HCT116 (cell line): ENCODE measurements at regions not wholly inside any gene's neighbourhood (a gene's known extent, or its start where the extent isn't known, plus 50 kb on each side); places are given as distances from the start of the nearest gene placed in this dataset.

ENCODE experiments used
- ATAC-seq: fragments of 200-7000 bp; cut with Tn5 transposase; 2 replicates; pipeline ENCODE4 v1.9.1; 2020; ENCODE audit warnings: mild to moderate bottlenecking, moderate library complexity
- BruUV-seq: library from RNA; stranded (reverse); fragments of 400-500 nt; replicated peaks from 2 replicates; lab custom pipeline; 2021; lab: Mats Ljungman, UMichigan
- CTCF ChIA-PET: fragments of 300-600 bp; sonication (Branson Sonifier 250); formaldehyde crosslinking; loops from one replicate; lab custom pipeline; 2021; ENCODE audit warnings: antibody characterized with exemption; lab: Charles Lee
- POLR2A ChIA-PET: fragments of 300-600, 350-600 bp; sonication (Branson Sonifier 250); formaldehyde crosslinking; loops from one replicate; lab custom pipeline; 2021; ENCODE audit warnings: antibody characterized with exemption; lab: Charles Lee
- RAD21 ChIA-PET, 2 experiments: fragments of 300-600 bp; sonication (Branson Sonifier 250); formaldehyde crosslinking; loops; one replicate each; lab custom pipeline; 2023; ENCODE audit warnings: low total read pairs in 2 of 2; ENCODE audit not compliant: uncharacterized antibody in 2 of 2, unreplicated experiment in 2 of 2, low non-redundant PET in 1 of 2; lab: Charles Lee
- DNase-seq: peaks from one replicate; pipeline ENCODE4 v3.0.0-alpha.2; 2010; ENCODE audit warnings: low read depth, low spot score
- H2AFZ ChIP-seq: fragments of 200-600 bp; shearing (Covaris generic), sonication (generic); 2 replicates; pipeline ENCODE4 v1.6.1; 2017; ENCODE audit warnings: low read depth, mixed run types, mixed read lengths, antibody characterized with exemption, low read length; ENCODE audit not compliant: poor library complexity, severe bottlenecking
- H3K27ac ChIP-seq: 2 replicates; pipeline ENCODE4 v1.5.1; 2012; ENCODE audit warnings: low read depth, low read length
- H3K27me3 ChIP-seq: fragments of 200-600 bp; sonication (generic); 2 replicates; pipeline ENCODE4 v1.6.1; 2016; ENCODE audit warnings: mixed run types, low read length, mixed read lengths; ENCODE audit not compliant: insufficient read depth
- H3K36me3 ChIP-seq, 2 experiments: fragments of 200-500 bp in 1 of 2; fragments of 200-600 bp in 1 of 2; sonication (Bioruptor generic) in 1 of 2; sonication (generic) in 1 of 2; 2 replicates each; pipeline versions ENCODE4 v1.5.1 to v1.6.1; 2014 to 2016; ENCODE audit warnings: low read length in 2 of 2, inconsistent platforms in 1 of 2, mixed read lengths in 1 of 2, mixed run types in 1 of 2; ENCODE audit not compliant: insufficient read depth in 2 of 2, control insufficient read depth in 1 of 2
- H3K4me1 ChIP-seq, 2 experiments: fragments of 200-600 bp in 1 of 2; sonication (generic) in 1 of 2; 2 replicates each; pipeline versions ENCODE4 v1.5.1 to v1.6.1; 2012 to 2017; ENCODE audit warnings: low read length in 2 of 2, inconsistent platforms in 1 of 2, mild to moderate bottlenecking in 1 of 2, mixed read lengths in 1 of 2, mixed run types in 1 of 2, moderate library complexity in 1 of 2; ENCODE audit not compliant: insufficient read depth in 2 of 2, control insufficient read depth in 1 of 2
- H3K4me2 ChIP-seq: fragments of 200-600 bp; sonication (generic); 2 replicates; pipeline ENCODE4 v1.6.1; 2017; ENCODE audit warnings: mixed run types, low read length, mixed read lengths
- H3K4me3 ChIP-seq, 2 experiments: fragments of 200-600 bp in 1 of 2; sonication (generic) in 1 of 2; replicated peaks in 1 of 2; 2 replicates each; pipeline ENCODE4 v1.5.1; 2011 to 2016; ENCODE audit warnings: low read length in 2 of 2, control low read depth in 1 of 2, low read depth in 1 of 2, mild to moderate bottlenecking in 1 of 2, mixed read lengths in 1 of 2, mixed run types in 1 of 2
- H3K79me2 ChIP-seq: fragments of 200-600 bp; sonication (generic); 2 replicates; pipeline ENCODE4 v1.6.1; 2017; ENCODE audit warnings: mild to moderate bottlenecking, mixed run types, low read length, moderate library complexity, mixed read lengths; ENCODE audit not compliant: insufficient read depth
- H3K9ac ChIP-seq: fragments of 200-600 bp; sonication (generic); 2 replicates; pipeline ENCODE4 v1.6.1; 2016; ENCODE audit warnings: low read length, mixed read lengths
- H3K9me2 ChIP-seq: fragments of 200-600 bp; sonication (generic), shearing (Covaris generic); 2 replicates; pipeline ENCODE4 v1.6.1; 2017; ENCODE audit warnings: mixed run types, mild to moderate bottlenecking, moderate library complexity; ENCODE audit not compliant: insufficient read depth
- H3K9me3 ChIP-seq, 2 experiments: fragments of 200-500 bp in 1 of 2; fragments of 200-600 bp in 1 of 2; sonication (Bioruptor generic) in 1 of 2; sonication (generic) in 1 of 2; 2 replicates each; pipeline ENCODE4 v1.6.1; 2014 to 2017; ENCODE audit warnings: low read length in 2 of 2, mixed read lengths in 2 of 2, inconsistent platforms in 1 of 2, low read depth in 1 of 2, mild to moderate bottlenecking in 1 of 2, mixed run types in 1 of 2, moderate library complexity in 1 of 2; ENCODE audit not compliant: control insufficient read depth in 1 of 2, insufficient read depth in 1 of 2
- H4K20me1 ChIP-seq: fragments of 200-600 bp; sonication (generic), shearing (Covaris generic); 2 replicates; pipeline ENCODE4 v1.6.1; 2017; ENCODE audit warnings: mixed run types, mild to moderate bottlenecking, moderate library complexity; ENCODE audit not compliant: insufficient read depth
- CBX3 ChIP-seq: IDR thresholded peaks from 2 replicates; pipeline ENCODE4 v1.6.1; 2012; ENCODE audit warnings: low read depth
- CEBPB ChIP-seq: IDR thresholded peaks from 2 replicates; pipeline ENCODE4 v1.6.1; 2012; ENCODE audit warnings: low read depth
- EGR1 ChIP-seq: IDR thresholded peaks from 2 replicates; pipeline ENCODE4 v1.6.1; 2012; ENCODE audit warnings: low read depth
- ELF1 ChIP-seq: IDR thresholded peaks from 2 replicates; pipeline ENCODE4 v1.6.1; 2012; ENCODE audit warnings: low read depth, borderline replicate concordance
- EZH2 ChIP-seq: fragments of 200-600 bp; sonication (generic); IDR thresholded peaks from 2 replicates; pipeline ENCODE4 v1.6.1; 2017; ENCODE audit warnings: antibody characterized with exemption, mixed run types
- EZH2phosphoT487 ChIP-seq: fragments of 200-600 bp; IDR thresholded peaks from 2 replicates; pipeline ENCODE4 v1.6.1; 2018; ENCODE audit warnings: antibody characterized with exemption, borderline replicate concordance
- JUND ChIP-seq: IDR thresholded peaks from 2 replicates; pipeline ENCODE4 v1.6.1; 2012
- SIN3A ChIP-seq: IDR thresholded peaks from 2 replicates; pipeline ENCODE4 v1.6.1; 2012; ENCODE audit warnings: low read depth
- SP1 ChIP-seq: IDR thresholded peaks from 2 replicates; pipeline ENCODE4 v1.6.1; 2012; ENCODE audit warnings: low read depth
- SRF ChIP-seq: IDR thresholded peaks from 2 replicates; pipeline ENCODE4 v1.6.1; 2012; ENCODE audit warnings: low read depth
- TCF7L2 ChIP-seq: IDR thresholded peaks from 2 replicates; pipeline ENCODE4 v1.7.0; 2011; ENCODE audit warnings: borderline replicate concordance, inconsistent platforms; ENCODE audit not compliant: insufficient read depth, insufficient read length; ENCODE audit errors: extremely low read depth
- YY1 ChIP-seq: IDR thresholded peaks from 2 replicates; pipeline ENCODE4 v1.6.1; 2011; ENCODE audit warnings: low read length, low read depth, moderate library complexity, mild to moderate bottlenecking; ENCODE audit not compliant: insufficient replicate concordance; ENCODE audit errors: extremely low read depth
- ZFX ChIP-seq: fragments of 450-650 bp; IDR thresholded peaks from 2 replicates; pipeline ENCODE4 v1.6.1; 2017
- ZNF274 ChIP-seq: fragments of 200-500 bp; sonication (Bioruptor generic); IDR thresholded peaks from 2 replicates; pipeline ENCODE4 v1.6.1; 2014; ENCODE audit warnings: mild to moderate bottlenecking, low read depth, low read length, inconsistent platforms
- intact Hi-C: fragments of 100-400 bp; cut with micrococcal nuclease; formaldehyde crosslinking; loops from 2 replicates; pipeline ENCODE4 v1.10.0; 2022
- TF ChIP-seq, protein P1 (sequence below), 3 experiments: fragments of 200-600 bp in 1 of 3; sonication (generic) in 1 of 3; IDR thresholded peaks in 2 of 3; conservative IDR thresholded peaks in 1 of 3; 2 replicates each; pipeline ENCODE4 v1.5.1; 2012 to 2017; ENCODE audit warnings: low read depth in 2 of 3, low read length in 2 of 3, antibody characterized with exemption in 1 of 3, borderline replicate concordance in 1 of 3, control low read depth in 1 of 3, mild to moderate bottlenecking in 1 of 3, mixed read lengths in 1 of 3, mixed run types in 1 of 3, moderate library complexity in 1 of 3; ENCODE audit not compliant: insufficient read depth in 1 of 3
- TF ChIP-seq, protein P2 (sequence below): IDR thresholded peaks from 2 replicates; pipeline ENCODE4 v1.6.1; 2012; ENCODE audit warnings: low read depth
- TF ChIP-seq, protein P3 (sequence below): IDR thresholded peaks from 2 replicates; pipeline ENCODE4 v1.6.1; 2012
- TF ChIP-seq, protein P4 (sequence below): IDR thresholded peaks from 2 replicates; pipeline ENCODE4 v1.6.1; 2011; ENCODE audit warnings: mild to moderate bottlenecking, low read length, moderate library complexity; ENCODE audit not compliant: insufficient replicate concordance; ENCODE audit errors: extremely low read depth
- TF ChIP-seq, protein P5 (sequence below): IDR thresholded peaks from 2 replicates; pipeline ENCODE4 v1.6.1; 2012

DNA sequence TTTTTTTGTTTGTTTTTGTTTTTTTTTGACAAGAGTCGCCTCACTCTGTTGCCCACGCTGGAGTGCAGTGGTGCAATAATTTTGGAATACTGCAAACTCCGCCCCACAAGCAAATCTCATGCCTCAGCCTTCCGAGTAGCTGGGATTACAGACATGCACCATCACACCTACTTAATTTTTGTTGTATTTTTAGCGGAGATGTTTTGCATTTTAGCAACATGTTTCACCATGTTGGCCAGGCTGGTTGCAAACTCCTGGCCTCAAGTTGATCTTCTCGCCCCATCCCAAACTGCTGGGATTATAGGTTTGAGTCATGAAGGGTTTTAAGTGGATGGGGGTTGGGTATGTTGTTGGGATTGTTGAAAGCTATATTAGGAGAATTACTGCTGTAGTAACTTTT lies 270.9 kb upstream of the LCORL start (continued):
- TF ChIP-seq EGR1 (no peak), CEBPB (no peak), TCF7L2 (no peak), EZH2phosphoT487 (no peak), ELF1 (no peak), CBX3 (no peak), JUND (no peak), YY1 (no peak), SIN3A (no peak)
- TF ChIP-seq, protein P1, sequence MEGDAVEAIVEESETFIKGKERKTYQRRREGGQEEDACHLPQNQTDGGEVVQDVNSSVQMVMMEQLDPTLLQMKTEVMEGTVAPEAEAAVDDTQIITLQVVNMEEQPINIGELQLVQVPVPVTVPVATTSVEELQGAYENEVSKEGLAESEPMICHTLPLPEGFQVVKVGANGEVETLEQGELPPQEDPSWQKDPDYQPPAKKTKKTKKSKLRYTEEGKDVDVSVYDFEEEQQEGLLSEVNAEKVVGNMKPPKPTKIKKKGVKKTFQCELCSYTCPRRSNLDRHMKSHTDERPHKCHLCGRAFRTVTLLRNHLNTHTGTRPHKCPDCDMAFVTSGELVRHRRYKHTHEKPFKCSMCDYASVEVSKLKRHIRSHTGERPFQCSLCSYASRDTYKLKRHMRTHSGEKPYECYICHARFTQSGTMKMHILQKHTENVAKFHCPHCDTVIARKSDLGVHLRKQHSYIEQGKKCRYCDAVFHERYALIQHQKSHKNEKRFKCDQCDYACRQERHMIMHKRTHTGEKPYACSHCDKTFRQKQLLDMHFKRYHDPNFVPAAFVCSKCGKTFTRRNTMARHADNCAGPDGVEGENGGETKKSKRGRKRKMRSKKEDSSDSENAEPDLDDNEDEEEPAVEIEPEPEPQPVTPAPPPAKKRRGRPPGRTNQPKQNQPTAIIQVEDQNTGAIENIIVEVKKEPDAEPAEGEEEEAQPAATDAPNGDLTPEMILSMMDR (IDR thresholded peaks at IDR 0.05 in 2 of 3, conservative IDR thresholded peaks at IDR 0.05 in 1 of 3; ENCODE audit: borderline replicate concordance in 1 of 3, insufficient read depth in 1 of 3, low read depth in 2 of 3, low read length in 2 of 3), result no peak

DNA sequence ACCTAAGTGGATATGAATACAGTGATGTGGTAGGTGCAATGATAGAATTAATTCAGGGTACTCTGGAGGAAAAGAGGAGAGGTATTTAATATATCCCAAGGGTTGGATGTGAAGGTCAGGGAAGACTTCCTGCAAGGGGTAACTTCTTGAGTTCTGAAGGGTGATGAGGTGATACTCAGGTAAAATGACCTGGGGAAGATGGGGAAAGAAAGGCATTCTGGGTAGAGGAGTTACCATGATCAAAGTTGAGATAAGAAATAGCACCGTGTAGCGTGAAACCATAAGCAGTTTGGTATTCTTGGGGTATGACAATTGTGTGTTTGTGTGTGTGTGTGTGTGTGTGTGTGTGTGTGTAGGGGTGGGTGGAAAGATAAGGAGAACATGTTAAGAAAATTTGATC lies 270.4 kb upstream of the LCORL start:
- Histone ChIP-seq H3K79me2 (no peaks in the 10 kb centered on the region), H3K4me2 (no peak overlapping the region), H3K9me3 (no peaks in the 10 kb centered on the region), H3K9ac (no peak overlapping the region), H3K4me3 (no peak overlapping the region), H3K9me2 (no peaks in the 10 kb centered on the region), H3K36me3 (no peaks in the 10 kb centered on the region), H3K27me3 (peaks cover 3% of the 10 kb centered on the region; the same call in 1 of the 2 replicates), H3K27ac (no peak overlapping the region), H4K20me1 (no peaks in the 10 kb centered on the region), H2AFZ (no peak overlapping the region), H3K4me1 (no peaks in the 10 kb centered on the region)
- no peak for DNase-seq
- intact Hi-C loops, result no loop called here
- ChIA-PET CTCF (no interaction called here), RAD21 (no interaction called here), POLR2A (no interaction called here)
- no TSS peak for BruUV-seq
- no peak for ATAC-seq
- TF ChIP-seq ZFX (no peak), YY1 (no peak), SP1 (no peak), EGR1 (no peak), ZNF274 (no peak), CBX3 (no peak), EZH2phosphoT487 (no peak), SIN3A (no peak), ELF1 (no peak), EZH2 (no peak), CEBPB (no peak), SRF (no peak)
- TF ChIP-seq, protein P2, sequence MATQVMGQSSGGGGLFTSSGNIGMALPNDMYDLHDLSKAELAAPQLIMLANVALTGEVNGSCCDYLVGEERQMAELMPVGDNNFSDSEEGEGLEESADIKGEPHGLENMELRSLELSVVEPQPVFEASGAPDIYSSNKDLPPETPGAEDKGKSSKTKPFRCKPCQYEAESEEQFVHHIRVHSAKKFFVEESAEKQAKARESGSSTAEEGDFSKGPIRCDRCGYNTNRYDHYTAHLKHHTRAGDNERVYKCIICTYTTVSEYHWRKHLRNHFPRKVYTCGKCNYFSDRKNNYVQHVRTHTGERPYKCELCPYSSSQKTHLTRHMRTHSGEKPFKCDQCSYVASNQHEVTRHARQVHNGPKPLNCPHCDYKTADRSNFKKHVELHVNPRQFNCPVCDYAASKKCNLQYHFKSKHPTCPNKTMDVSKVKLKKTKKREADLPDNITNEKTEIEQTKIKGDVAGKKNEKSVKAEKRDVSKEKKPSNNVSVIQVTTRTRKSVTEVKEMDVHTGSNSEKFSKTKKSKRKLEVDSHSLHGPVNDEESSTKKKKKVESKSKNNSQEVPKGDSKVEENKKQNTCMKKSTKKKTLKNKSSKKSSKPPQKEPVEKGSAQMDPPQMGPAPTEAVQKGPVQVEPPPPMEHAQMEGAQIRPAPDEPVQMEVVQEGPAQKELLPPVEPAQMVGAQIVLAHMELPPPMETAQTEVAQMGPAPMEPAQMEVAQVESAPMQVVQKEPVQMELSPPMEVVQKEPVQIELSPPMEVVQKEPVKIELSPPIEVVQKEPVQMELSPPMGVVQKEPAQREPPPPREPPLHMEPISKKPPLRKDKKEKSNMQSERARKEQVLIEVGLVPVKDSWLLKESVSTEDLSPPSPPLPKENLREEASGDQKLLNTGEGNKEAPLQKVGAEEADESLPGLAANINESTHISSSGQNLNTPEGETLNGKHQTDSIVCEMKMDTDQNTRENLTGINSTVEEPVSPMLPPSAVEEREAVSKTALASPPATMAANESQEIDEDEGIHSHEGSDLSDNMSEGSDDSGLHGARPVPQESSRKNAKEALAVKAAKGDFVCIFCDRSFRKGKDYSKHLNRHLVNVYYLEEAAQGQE, result no peak
- TF ChIP-seq, protein P3, sequence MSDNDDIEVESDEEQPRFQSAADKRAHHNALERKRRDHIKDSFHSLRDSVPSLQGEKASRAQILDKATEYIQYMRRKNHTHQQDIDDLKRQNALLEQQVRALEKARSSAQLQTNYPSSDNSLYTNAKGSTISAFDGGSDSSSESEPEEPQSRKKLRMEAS, result no peak
- TF ChIP-seq, protein P4, sequence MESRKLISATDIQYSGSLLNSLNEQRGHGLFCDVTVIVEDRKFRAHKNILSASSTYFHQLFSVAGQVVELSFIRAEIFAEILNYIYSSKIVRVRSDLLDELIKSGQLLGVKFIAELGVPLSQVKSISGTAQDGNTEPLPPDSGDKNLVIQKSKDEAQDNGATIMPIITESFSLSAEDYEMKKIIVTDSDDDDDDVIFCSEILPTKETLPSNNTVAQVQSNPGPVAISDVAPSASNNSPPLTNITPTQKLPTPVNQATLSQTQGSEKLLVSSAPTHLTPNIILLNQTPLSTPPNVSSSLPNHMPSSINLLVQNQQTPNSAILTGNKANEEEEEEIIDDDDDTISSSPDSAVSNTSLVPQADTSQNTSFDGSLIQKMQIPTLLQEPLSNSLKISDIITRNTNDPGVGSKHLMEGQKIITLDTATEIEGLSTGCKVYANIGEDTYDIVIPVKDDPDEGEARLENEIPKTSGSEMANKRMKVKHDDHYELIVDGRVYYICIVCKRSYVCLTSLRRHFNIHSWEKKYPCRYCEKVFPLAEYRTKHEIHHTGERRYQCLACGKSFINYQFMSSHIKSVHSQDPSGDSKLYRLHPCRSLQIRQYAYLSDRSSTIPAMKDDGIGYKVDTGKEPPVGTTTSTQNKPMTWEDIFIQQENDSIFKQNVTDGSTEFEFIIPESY, result no peak
- TF ChIP-seq, protein P5, sequence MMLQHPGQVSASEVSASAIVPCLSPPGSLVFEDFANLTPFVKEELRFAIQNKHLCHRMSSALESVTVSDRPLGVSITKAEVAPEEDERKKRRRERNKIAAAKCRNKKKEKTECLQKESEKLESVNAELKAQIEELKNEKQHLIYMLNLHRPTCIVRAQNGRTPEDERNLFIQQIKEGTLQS, result no peak
